OCI-LY1 (cell line): ENCODE measurements at regions not wholly inside any gene's neighbourhood (a gene's known extent, or its start where the extent isn't known, plus 50 kb on each side); places are given as distances from the start of the nearest gene placed in this dataset.

ENCODE experiments used
- H2AFZ ChIP-seq: fragments of 200-600 bp; sonication (generic), shearing (Covaris generic); 2 replicates; pipeline ENCODE4 v1.6.0; 2014; ENCODE audit warnings: antibody characterized with exemption, mild to moderate bottlenecking, low read length
- H3F3A ChIP-seq: fragments of 200-600 bp; sonication (generic), shearing (Covaris generic); 2 replicates; pipeline ENCODE4 v1.6.0; 2014; ENCODE audit warnings: mild to moderate bottlenecking, antibody characterized with exemption, low read length, moderate library complexity; ENCODE audit not compliant: insufficient read depth
- H3K27ac ChIP-seq: fragments of 200-600 bp; sonication (generic); 2 replicates; pipeline ENCODE4 v1.5.1; 2014; ENCODE audit warnings: low read length, mixed run types, mild to moderate bottlenecking, low read depth; ENCODE audit not compliant: poor library complexity, severe bottlenecking
- H3K27me3 ChIP-seq: fragments of 200-600 bp; sonication (generic); 2 replicates; pipeline ENCODE4 v1.6.0; 2014; ENCODE audit warnings: antibody characterized with exemption, mild to moderate bottlenecking, low read length, moderate library complexity; ENCODE audit not compliant: insufficient read depth
- H3K36me3 ChIP-seq: fragments of 200-600 bp; sonication (generic); 2 replicates; pipeline ENCODE4 v1.6.1; 2014; ENCODE audit warnings: mild to moderate bottlenecking, antibody characterized with exemption, low read length, moderate library complexity, mixed read lengths; ENCODE audit not compliant: insufficient read depth
- H3K4me1 ChIP-seq: fragments of 200-600 bp; sonication (generic); 2 replicates; pipeline ENCODE4 v1.5.1; 2014; ENCODE audit warnings: mild to moderate bottlenecking, low read length, moderate library complexity; ENCODE audit not compliant: insufficient read depth, severe bottlenecking
- H3K4me2 ChIP-seq: fragments of 200-600 bp; sonication (generic), shearing (Covaris generic); 2 replicates; pipeline ENCODE4 v1.6.1; 2014; ENCODE audit warnings: low read length
- H3K4me3 ChIP-seq: fragments of 200-600 bp; sonication (generic); 2 replicates; pipeline ENCODE4 v1.5.1; 2014; ENCODE audit warnings: low read length, low read depth, mild to moderate bottlenecking, mixed read lengths; ENCODE audit not compliant: poor library complexity, severe bottlenecking
- H3K79me2 ChIP-seq: fragments of 200-600 bp; shearing (Covaris generic); 2 replicates; pipeline ENCODE4 v1.6.1; 2016; ENCODE audit warnings: mixed run types, low read length, mixed read lengths; ENCODE audit not compliant: insufficient read depth
- H3K9ac ChIP-seq: fragments of 200-600 bp; sonication (generic), shearing (Covaris generic); 2 replicates; pipeline ENCODE4 v1.6.1; 2014; ENCODE audit warnings: mild to moderate bottlenecking, low read length, mixed read lengths
- H3K9me2 ChIP-seq: fragments of 200-600 bp; sonication (generic), shearing (Covaris generic); 2 replicates; pipeline ENCODE4 v1.6.1; 2014; ENCODE audit warnings: low read depth, mild to moderate bottlenecking, low read length, mixed read lengths
- H3K9me3 ChIP-seq: fragments of 200-600 bp; shearing (Covaris generic); 2 replicates; pipeline ENCODE4 v1.6.1; 2014; ENCODE audit warnings: low read length, mixed read lengths
- H4K20me1 ChIP-seq: fragments of 200-600 bp; sonication (generic), shearing (Covaris generic); 2 replicates; pipeline ENCODE4 v1.6.0; 2016; ENCODE audit warnings: mild to moderate bottlenecking, low read length; ENCODE audit not compliant: insufficient read depth
- EZH2 ChIP-seq: fragments of 200-600 bp; sonication (generic), shearing (Covaris generic); IDR thresholded peaks from 2 replicates; pipeline ENCODE4 v1.8.0; 2017; ENCODE audit warnings: borderline replicate concordance, mixed run types, mild to moderate bottlenecking, antibody characterized with exemption, low read length, moderate library complexity, mixed read lengths
- TF ChIP-seq, protein P1 (sequence below): fragments of 200-600 bp; sonication (generic), shearing (Covaris generic); IDR thresholded peaks from 2 replicates; pipeline ENCODE4 v1.5.1; 2017; ENCODE audit warnings: mild to moderate bottlenecking, antibody characterized with exemption, low read length, moderate library complexity, mixed read lengths

DNA sequence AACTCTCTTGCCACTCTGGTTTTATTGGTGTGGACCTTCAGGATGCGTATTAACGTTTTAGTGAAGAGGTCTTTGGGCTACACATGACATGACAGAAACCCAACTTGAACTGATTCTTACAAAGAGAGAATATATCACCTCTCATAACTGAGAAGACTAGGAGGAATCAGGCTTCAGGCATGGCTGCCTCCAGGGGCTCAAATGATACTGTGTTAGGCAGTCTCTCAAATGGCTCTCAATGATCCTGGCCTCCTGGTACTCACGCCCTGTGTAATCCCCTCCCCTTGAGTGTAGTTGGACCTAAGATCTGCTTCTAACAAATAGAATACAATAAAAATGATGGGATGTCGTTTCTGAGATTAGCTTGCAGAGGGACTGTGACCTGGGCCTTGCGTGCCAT lies 58.5 kb upstream of the SYPL1 start:
- no peak overlapping the region for H2AFZ ChIP-seq
- no peaks in the 10 kb centered on the region for H3K9me3 ChIP-seq
- no peaks in the 10 kb centered on the region for H4K20me1 ChIP-seq
- no peaks in the 10 kb centered on the region for H3K79me2 ChIP-seq
- no peak overlapping the region for H3K9ac ChIP-seq
- no peaks in the 10 kb centered on the region for H3F3A ChIP-seq
- H3K4me1 ChIP-seq, result no peaks in the 10 kb centered on the region
- no peak overlapping the region for H3K4me2 ChIP-seq
- no peak overlapping the region for H3K27ac ChIP-seq
- no peaks in the 10 kb centered on the region for H3K36me3 ChIP-seq
- H3K27me3 ChIP-seq, result no peaks in the 10 kb centered on the region; the same call in 1 of the 2 replicates
- H3K4me3 ChIP-seq, result no peak overlapping the region
- TF ChIP-seq, protein P1, sequence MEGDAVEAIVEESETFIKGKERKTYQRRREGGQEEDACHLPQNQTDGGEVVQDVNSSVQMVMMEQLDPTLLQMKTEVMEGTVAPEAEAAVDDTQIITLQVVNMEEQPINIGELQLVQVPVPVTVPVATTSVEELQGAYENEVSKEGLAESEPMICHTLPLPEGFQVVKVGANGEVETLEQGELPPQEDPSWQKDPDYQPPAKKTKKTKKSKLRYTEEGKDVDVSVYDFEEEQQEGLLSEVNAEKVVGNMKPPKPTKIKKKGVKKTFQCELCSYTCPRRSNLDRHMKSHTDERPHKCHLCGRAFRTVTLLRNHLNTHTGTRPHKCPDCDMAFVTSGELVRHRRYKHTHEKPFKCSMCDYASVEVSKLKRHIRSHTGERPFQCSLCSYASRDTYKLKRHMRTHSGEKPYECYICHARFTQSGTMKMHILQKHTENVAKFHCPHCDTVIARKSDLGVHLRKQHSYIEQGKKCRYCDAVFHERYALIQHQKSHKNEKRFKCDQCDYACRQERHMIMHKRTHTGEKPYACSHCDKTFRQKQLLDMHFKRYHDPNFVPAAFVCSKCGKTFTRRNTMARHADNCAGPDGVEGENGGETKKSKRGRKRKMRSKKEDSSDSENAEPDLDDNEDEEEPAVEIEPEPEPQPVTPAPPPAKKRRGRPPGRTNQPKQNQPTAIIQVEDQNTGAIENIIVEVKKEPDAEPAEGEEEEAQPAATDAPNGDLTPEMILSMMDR, result no peak
- no peak for TF ChIP-seq EZH2
- no peaks in the 10 kb centered on the region for H3K9me2 ChIP-seq

DNA sequence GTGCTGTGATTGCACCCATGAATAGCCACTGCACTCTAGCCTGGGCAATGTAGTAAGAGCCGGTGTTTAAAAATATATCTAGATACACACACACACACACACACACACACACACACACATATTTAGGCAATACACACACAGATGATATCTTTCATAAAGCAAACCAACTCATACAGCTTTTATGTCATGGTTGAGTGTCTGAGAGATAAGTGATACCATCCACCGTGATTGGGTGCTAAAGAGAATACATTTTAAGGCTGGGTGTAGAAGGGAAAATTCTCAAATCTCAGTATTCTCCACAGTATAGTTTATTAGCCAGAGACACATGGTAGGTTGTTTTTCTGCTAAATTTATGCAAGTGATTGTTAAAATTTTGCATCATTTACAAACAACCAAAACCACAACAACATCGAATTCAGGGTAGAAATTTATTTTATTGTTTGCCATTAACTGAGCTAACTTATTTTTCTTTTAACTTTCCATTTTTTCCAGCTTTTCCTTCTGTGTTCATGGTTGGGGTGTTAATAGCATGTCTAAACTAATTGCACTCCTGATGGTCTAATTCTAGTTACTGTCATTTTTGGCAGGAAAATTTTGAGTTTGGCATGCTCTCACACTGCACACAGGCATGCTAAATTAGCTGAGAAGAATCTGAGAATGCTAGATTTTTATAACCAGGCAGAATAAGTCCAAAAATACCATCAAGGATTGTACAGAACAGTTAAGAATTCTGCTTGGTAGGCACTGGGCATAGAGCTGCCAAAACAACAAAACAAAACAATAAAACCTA lies 57.9 kb upstream of the SYPL1 start:
- Histone ChIP-seq H3K9ac (no peak overlapping the region), H3K9me3 (no peaks in the 10 kb centered on the region), H3K79me2 (no peaks in the 10 kb centered on the region), H3K4me2 (no peak overlapping the region), H3K4me1 (no peaks in the 10 kb centered on the region), H3F3A (no peaks in the 10 kb centered on the region), H3K27me3 (no peaks in the 10 kb centered on the region; the same call in 1 of the 2 replicates), H3K9me2 (no peaks in the 10 kb centered on the region), H3K27ac (no peak overlapping the region), H3K4me3 (no peak overlapping the region), H2AFZ (no peak overlapping the region), H3K36me3 (no peaks in the 10 kb centered on the region), H4K20me1 (no peaks in the 10 kb centered on the region)
- no peak for TF ChIP-seq EZH2
- TF ChIP-seq, protein P1, result no peak

DNA sequence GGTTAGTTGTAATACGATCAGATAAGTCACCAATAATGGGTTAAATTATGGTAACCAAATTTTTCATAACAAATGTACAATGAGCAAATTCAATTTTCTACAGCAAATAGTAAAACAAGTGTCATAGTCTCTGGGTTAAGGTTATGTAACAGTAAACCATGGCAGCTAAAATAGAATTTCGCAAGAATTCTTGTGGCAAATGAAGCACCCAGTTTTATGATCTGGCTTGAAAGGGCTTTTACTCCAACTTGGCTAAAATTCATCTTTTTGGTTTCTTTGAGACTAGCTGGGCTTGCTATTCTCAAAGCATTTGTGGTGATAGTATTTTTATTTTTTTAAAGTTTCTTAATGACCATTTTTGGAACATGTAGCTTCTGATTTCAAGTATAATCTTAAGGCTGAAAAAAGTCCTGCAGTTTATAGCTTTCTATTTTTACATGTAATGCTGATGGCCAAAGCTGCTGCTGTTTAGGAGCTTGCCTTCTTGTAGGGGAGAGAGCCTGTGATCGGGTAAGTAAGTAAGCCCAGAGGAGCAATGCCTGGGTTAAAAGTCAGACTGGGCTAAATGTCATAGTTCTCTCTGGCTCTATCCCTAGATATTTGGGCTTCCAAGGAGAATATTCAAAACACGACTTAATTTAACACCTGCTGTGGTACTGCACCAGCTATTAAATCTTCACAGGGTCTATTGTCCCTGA lies 55.5 kb upstream of the SYPL1 start:
- H3K27me3 ChIP-seq, result no peaks in the 10 kb centered on the region; the same call in 1 of the 2 replicates
- H3K4me3 ChIP-seq, result no peak overlapping the region
- H3K4me2 ChIP-seq, result no peak overlapping the region
- no peak overlapping the region for H3K9ac ChIP-seq
- H3K27ac ChIP-seq, result no peak overlapping the region
- no peaks in the 10 kb centered on the region for H4K20me1 ChIP-seq
- no peaks in the 10 kb centered on the region for H3K9me2 ChIP-seq
- H3K9me3 ChIP-seq, result peaks cover 9% of the 10 kb centered on the region
- no peaks in the 10 kb centered on the region for H3K79me2 ChIP-seq
- H2AFZ ChIP-seq, result no peak overlapping the region
- TF ChIP-seq EZH2, result no peak
- H3F3A ChIP-seq, result no peaks in the 10 kb centered on the region
- no peaks in the 10 kb centered on the region for H3K36me3 ChIP-seq
- H3K4me1 ChIP-seq, result no peaks in the 10 kb centered on the region
